RPMI7951 (cell line): ENCODE measurements at regions not wholly inside any gene's neighbourhood (a gene's known extent, or its start where the extent isn't known, plus 50 kb on each side); places are given as distances from the start of the nearest gene placed in this dataset.
A peak's percentile ranks its signal among the peaks of the same experiment; 100 is the strongest.

Source experiments
- DNase-seq: peaks from one replicate; pipeline ENCODE4 v3.0.0-alpha.2; 2012; ENCODE audit warnings: low read depth

GRCh38 chr2:176813156-176813555 lies 399.4 kb upstream of the HNRNPA3 start:
- DNase-seq, result no peak

DNA sequence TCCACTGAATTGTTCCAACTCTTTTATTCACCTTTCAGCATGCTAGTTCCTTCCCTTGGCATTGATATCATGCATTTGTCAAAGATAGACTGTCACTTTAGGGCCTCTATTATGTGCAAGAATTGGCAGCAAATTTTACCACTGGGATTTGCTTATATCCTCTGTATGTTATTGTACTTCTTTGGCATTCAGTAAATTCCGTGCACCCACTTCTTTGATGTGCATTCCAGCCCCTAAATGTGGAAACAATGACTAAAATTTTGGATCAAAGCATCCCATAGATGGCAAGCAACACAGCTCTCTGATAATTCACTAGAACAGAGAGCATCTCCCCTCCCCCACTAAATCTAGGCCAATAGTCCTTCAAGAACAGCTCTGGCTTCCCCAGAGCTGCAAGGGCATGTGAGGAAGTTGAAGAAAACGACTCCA lies 399.0 kb upstream of the HNRNPA3 start:
- DNase-seq, result no peak

DNA sequence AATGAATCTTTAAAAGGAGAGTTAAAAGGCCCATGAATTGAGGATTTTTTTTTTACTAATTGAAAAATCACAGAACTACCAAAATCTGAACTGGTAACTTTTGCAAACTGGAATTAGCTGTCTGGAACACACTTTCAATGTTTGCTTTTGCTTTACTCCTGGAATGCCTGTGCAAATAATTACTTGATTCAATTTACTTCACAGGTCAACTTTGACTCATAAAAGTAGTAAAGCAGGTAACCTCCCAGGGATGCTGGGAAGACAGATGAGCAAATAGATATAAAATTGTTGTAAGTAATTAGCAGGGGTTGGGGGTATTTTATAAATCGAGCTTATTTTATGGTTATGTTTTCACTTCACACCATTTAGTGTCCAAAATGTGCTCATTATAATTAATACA lies 398.3 kb upstream of the HNRNPA3 start:
- no peak for DNase-seq

DNA sequence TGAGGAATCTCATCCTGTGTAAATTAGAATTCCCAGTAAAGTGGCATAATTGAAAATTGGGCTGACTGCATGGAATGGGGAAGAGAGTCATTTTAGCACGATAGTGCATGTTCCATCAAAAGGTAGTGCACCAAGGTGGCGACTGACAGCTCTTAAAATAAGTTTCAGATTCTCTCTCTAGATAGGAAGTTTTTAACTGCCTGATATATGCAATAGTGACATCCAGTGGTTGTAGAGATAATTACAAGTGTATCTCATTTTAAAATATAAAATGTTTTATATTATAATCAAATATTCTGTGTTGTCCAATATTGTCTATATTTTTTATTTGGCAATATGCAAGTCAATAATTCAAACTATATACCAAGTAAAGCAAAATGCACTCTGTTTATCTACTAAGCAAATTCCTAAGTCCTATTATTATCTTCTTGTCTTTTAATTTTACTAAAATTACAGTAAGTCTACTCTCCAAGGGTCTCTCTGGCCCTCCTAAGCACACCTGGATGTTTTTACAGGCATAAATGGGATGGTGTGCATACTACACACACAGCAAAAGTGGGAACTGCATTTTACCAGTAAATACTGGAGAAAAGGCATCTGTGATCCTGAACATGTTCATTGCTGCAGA lies 397.7 kb upstream of the HNRNPA3 start:
- DNase-seq, result peak; percentile 32

DNA sequence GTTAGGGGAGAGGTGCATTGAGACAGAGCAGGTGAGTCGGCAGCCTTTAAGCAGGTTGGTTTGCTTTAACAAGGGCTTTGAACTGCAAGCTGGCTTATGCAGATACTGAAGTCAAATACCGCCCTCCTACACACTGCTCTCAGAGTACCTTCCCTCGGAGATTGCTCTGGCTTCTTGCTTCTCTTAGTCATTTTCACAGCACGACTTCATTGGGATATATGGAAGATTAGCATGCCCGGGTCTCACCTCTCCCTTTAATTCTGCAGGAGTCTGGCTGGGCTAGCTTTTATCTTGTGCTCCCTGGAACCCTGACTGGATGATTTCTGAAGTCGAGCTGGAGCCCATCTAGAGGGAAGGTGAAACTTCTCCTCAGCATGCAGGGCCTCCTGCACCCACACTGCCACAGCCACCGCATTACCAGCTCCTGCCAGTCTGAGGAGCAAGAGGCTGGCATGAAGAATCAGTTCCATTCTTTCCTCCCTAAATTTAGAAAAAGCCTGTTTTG lies 395.5 kb upstream of the HNRNPA3 start:
- DNase-seq, result no peak

GRCh38 chr2:176818076-176818475 lies 394.5 kb upstream of the HNRNPA3 start:
- DNase-seq, result no peak

GRCh38 chr2:176818617-176819016 lies 394.0 kb upstream of the HNRNPA3 start:
- DNase-seq, result no peak

GRCh38 chr2:176819306-176819705 lies 393.3 kb upstream of the HNRNPA3 start:
- DNase-seq, result no peak

DNA sequence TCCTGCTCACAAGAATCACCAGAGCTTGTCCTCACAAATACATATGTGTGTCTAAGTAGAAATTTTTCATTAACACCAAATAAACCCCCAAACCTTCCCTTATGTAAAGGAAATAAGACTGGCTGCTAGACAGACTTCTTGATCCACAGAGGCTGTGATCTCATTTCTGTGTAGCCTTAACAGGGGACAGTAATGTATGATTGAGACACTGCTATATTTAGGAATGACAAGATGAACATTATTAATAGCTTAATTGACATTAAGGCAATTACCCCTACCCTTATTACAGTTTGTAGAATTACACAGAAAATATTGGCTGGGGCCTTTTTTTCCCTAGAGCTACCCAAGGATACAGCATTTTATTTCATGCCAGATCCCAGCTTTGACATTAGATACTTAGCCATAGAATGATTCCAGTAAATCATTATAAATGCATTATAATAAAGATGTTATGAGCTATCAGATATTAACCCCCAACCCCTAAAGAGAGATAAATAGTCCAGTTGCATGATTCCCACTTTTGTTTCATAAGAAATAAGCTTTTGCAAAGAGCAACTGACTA lies 392.1 kb upstream of the HNRNPA3 start:
- no peak for DNase-seq

GRCh38 chr2:176821350-176821749 lies 391.2 kb upstream of the HNRNPA3 start:
- no peak for DNase-seq

- DNase-seq, result no peak
Observed at GRCh38 chr2:176822060-176822459, 390.5 kb upstream of the HNRNPA3 start.

DNA sequence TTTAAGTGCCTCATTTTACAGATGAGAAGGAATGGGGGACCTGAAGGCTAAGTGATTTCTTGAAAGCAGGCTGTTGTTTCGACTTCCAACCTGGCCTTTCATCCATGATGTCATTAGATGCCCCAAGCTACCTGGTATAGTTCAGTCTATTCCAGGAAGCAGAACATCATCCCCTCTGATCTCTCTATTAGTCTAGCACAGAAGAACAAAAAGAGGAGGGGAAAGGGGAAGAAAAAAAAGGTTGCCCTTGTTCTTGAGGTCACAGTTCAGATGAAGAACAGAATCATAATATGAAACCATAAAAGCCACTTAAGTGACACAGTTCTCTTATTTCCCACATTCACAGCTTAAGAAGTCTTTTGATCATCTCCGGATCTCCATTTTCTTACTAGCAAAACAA lies 386.2 kb upstream of the HNRNPA3 start:
- DNase-seq, result no peak

- no peak for DNase-seq
Observed at GRCh38 chr2:176826984-176827668, 385.5 kb upstream of the HNRNPA3 start.

DNA sequence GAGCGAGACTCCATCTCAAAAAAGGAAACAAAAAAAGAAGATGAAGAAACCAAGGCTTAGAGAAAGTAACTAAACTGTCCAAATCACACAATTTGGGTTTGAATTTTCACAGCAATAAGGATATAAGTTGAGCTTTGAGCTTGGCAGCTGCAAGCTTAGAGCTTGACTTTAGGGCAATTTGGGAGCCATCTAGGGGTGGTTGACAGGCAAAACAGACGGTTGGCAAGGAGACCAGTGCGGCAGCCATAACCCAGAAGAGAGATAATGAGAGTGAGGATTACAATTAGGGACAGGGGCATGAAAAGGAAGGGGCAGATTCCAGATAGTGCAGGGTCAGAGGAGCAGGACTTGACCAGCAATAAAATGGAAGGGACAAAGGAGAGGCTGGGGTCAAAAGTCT lies 382.2 kb upstream of the HNRNPA3 start:
- peak; percentile 20 for DNase-seq

DNA sequence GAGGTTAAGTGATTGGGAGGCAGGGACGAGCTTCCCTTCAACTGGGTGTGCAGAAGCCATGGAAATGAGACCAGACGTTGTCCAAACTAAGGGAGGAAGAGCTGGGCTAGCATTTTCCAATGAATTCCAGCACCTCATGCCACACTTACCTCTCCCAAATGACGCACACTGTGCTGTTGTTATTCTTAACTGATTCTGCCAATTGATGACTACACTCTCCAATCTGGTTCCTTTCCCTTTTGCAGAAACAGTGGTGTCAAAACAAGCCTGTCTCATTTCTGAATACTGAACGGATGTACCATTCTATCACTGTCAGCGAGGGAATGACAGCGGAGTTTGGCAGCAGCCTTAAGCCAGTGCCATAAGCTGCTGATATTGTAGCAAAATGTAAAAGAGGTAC lies 380.5 kb upstream of the HNRNPA3 start:
- DNase-seq, result no peak

DNA sequence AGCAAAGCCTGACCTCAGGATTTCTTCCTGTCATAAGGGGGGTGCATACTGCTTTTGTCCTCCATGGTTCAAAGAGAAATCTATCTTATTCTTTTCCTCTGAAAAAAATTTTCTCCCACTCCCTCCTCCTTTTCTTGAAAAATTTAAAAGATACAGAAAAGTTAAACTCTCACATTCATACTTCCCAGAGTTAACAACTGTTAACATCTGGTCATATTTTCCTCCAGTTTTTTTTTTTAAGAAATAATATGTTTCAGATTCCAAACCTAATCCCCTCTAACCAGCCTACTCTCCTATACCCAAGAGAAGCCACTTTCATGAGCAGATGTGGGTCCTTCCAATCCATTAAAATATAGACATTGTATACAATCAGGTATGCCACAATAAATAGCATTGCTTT lies 378.9 kb upstream of the HNRNPA3 start:
- no peak for DNase-seq

DNA sequence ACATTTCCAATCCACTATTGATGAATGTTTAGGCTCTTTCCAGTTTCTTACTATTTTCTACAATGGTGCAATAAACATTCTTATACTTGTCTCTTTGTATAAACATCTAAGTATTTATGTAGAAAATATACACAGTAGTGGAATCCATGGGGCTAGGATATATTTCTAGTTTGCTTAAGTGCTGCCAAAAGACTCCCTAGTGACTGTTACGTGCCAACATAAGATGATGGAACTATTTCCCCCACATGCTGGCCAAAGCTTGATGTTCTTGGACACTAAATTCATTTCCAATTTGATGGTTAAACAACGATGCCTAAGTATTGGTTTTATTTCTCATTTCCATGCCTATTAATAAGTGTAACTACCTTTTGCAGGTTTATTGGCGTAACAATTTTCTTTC lies 378.4 kb upstream of the HNRNPA3 start:
- DNase-seq, result no peak

GRCh38 chr2:176843208-176843607 lies 369.4 kb upstream of the HNRNPA3 start:
- DNase-seq, result no peak

GRCh38 chr2:176844461-176844860 lies 368.1 kb upstream of the HNRNPA3 start:
- no peak for DNase-seq

- no peak for DNase-seq
Observed at GRCh38 chr2:176845718-176846117, 366.9 kb upstream of the HNRNPA3 start.

DNA sequence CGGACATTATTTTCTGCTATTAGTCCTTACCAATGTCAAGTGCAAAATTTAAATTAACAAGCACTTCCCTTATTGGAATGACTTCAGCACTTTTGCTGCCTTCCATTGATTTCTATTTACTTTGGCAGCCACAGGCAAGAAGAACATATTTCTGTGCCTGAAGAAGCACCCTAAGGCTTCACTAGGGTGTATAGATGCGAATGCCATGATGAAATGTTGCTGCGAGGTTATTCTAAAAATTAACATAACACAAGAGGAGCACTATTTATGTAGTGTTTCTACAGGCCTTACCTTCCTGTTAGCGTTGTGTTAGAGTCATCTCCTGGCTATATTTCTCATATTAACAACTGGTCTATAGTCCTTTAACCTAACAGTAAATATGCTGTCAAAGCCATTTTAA lies 365.0 kb upstream of the HNRNPA3 start:
- DNase-seq, result no peak

DNA sequence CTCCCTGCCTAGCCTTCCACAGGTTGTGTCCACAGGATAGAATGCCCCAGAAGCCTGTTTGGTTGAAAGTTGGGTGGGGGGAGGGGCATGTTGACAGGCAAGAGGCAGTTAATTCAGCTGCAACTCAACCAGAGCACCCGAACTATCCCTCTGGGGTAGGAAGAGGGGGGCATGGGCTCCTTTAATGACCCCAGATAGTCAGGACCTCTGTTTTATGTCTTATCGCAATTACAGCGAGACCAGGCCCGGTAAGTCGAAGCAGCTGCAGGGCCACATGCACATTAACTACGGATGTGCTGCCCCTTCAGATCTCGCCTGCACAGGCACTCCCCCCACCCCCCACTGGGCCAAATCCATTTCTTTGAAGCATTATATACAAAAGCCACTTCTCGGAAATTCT lies 363.8 kb upstream of the HNRNPA3 start:
- DNase-seq, result no peak

DNA sequence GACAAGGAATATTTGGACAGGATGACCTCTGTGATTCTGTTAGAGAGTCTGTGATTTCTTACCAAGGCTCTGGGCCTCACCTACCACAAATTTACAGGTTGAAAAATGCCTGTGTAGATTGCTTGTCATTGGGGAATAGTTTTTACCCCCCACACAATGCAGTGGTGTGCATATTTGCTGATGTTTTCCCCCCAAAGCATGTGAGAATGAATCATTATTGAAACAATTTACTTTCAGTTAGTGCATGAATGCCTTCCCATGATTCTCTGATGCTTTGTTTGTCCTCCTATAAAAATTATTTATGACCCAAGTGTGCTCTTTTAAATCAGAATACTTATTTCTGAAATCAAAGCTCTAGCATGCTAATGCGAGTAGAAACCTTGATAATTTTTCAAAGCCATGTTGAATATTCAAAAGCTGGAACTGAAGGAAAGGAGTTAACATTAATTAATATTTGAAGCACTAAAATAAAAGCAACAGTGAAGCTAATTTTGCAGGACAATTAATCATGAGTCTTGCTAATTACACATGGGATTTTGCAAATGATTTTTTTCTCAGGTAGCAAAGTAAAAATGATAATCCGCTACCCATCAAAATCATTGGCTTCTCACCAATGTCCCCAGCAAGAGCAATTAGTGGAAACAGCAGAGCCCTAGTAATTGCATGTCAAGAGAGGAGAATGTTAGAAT lies 361.2 kb upstream of the HNRNPA3 start:
- no peak for DNase-seq
